DMS79 treated with DMSO at 0.1 percent for 48 hours (cell line): ENCODE measurements at regions not wholly inside any gene's neighbourhood (a gene's known extent, or its start where the extent isn't known, plus 50 kb on each side); places are given as distances from the start of the nearest gene placed in this dataset.

Experiments
- DNase-seq: peaks from one replicate; lab custom pipeline; 2025; lab: John Stamatoyannopoulos, UW

- no peak for DNase-seq
Measured at GRCh38 chr4:22336822-22337221, 179.0 kb downstream of the ADGRA3 start.

DNA sequence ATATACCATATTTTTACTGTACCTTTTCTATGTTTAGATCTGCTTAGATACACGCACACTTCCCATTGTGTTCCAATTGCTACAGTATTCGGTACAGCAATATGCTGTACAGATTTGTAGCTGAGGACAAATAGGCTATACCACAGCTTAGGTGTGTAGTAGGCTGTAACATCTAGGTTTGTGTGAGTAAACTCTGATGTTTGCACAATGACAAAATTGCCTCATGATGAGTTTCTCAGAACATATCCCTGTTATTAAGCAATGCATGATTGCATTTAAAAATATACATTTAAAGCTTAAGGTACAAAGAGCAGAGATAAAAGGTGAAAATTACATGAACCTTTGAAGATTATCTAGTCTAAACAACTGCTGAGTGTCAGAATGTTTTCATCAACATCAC, 181.7 kb downstream of the ADGRA3 start:
- no peak for DNase-seq

DNA sequence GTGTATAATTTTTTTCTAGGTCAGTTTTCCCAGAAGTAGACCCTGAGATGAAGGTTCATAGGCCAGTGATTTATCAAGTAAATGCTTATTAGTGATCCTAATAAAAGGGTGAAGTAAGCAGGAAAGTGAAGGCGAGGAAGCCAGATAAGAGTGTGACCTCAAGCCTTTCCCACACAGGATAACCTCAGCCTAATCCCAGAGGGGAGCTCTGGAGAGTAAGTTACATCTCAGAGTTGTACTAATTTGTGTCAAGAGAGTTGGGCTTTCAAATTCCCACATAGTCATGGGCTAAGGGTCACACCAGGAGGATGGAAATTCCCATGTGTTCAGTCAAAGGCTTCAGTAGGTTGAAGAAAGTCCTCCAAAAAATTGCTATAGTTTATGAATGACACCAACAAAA, 191.4 kb downstream of the ADGRA3 start:
- no peak for DNase-seq

GRCh38 chr4:22323691-22324090, 192.2 kb downstream of the ADGRA3 start:
- no peak for DNase-seq

GRCh38 chr4:22322996-22323395, 192.9 kb downstream of the ADGRA3 start:
- no peak for DNase-seq

GRCh38 chr4:22315628-22316027, 200.2 kb downstream of the ADGRA3 start:
- DNase-seq = no peak

DNA sequence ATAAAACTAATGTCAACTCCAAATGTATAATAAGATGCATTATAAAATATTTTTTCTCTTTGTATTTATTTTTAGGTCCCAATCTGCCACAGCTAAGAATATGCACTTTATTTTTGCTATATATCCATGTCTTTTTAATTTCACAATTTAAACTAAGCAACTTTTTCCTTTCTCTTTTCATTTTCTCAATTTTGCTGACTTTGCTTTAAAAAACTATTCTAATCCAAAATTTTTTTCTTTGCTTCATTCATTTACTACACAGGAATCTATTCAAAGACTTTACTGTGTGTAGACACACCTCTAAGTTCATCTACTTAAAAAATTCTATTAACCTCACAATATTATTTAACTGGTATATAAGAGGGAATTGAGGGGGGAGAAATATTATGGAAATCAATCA, 201.9 kb downstream of the ADGRA3 start:
- no peak for DNase-seq

DNA sequence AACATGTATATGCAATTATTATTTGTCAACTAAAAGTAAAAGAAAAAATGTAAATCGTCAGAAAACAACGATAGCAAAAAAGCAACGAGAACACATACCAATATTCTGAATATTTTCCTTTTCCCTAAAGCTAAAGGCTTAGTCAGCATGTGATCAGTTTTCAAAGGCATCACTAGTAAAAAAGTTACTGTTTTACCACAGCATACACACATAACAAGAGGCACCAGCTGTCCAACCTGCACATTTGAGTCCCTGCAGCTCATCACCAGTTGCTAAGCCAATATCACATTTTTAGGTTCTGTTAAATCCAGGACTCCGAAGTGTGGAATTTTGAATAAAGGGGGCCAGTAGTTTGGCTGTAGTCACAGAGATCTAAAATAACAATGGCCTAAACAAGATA, 203.8 kb downstream of the ADGRA3 start:
- no peak for DNase-seq

- no peak for DNase-seq
Measured at GRCh38 chr4:22301253-22301652, 214.6 kb downstream of the ADGRA3 start.

DNA sequence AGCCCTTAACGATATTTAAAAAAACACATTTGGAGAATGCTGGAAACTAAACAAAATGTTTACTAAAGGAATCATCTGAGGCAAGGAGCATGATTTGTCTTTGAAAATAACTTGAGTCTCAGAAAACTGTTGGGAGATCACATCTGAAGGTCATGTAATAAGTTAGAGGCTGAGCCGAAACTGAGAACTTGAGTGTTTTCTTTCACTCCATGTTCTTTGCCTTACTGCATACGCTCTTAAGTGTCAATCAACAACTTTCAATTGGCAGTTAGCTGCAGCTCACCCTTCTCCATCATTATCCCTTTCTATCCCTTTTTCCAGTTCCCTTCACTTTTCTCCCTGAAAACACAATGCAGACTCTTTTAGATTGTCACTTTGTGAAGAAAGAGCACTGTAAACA, 216.2 kb downstream of the ADGRA3 start:
- DNase-seq = no peak

GRCh38 chr4:22287631-22288030, 228.2 kb downstream of the ADGRA3 start:
- DNase-seq = no peak

- no peak for DNase-seq
Measured at GRCh38 chr4:22268350-22269025, 247.4 kb downstream of the ADGRA3 start.

GRCh38 chr4:22264261-22264660, 251.6 kb downstream of the ADGRA3 start:
- DNase-seq = peak; percentile 49

GRCh38 chr4:22253431-22253830, 262.4 kb downstream of the ADGRA3 start:
- no peak for DNase-seq

GRCh38 chr4:22246847-22247246, 269.0 kb downstream of the ADGRA3 start:
- no peak for DNase-seq

- no peak for DNase-seq
Measured at GRCh38 chr4:22245294-22245693, 270.6 kb downstream of the ADGRA3 start.

DNA sequence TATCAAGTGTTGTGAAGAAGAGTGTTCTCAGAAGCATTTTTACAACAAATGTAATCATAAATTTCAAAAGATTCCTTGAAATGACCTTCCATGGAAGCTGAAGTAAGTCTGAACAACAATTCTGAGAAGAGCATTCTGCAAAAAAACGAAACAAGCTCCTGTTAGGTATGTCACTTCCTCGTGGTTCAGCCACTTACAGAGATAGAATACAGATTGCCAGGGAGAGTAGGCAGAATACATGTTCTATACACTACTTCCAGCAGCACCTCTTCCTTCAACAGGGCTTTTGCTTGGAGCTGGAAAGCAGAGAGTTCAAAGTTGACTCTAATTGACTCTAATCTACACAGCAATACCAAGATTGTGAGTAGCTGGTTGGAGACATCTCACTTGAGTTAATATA, 274.5 kb downstream of the ADGRA3 start:
- DNase-seq = no peak

- DNase-seq = no peak
Measured at GRCh38 chr4:22240814-22241213, 275.1 kb downstream of the ADGRA3 start.

- DNase-seq = no peak
Measured at GRCh38 chr4:22238742-22239141, 277.1 kb downstream of the ADGRA3 start.

- DNase-seq = no peak
Measured at GRCh38 chr4:22237846-22238494, 277.9 kb downstream of the ADGRA3 start.

GRCh38 chr4:22237155-22237751, 278.6 kb downstream of the ADGRA3 start:
- DNase-seq = no peak

GRCh38 chr4:22235698-22236097, 280.2 kb downstream of the ADGRA3 start:
- DNase-seq = no peak

DNA sequence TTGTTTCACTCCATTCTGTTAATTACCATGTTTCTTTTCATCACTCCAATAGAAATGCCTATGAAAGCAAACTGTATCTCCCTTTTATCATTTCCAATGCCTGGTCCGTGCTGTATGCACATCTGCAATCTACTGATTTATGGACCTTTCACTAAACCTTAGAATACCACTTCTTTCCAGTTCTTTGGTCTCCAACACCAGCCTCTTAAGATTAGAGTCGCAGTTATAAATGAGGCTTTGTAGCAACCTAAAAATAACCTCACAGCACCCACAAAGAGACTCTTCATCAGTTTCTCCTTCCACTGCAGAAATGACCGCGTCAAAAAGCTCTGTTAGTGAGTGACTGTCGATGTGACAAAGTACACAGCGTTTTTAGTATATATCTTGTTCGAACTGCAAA, 282.6 kb downstream of the ADGRA3 start:
- no peak for DNase-seq

GRCh38 chr4:22220965-22221364, 272.4 kb upstream of the KCNIP4 start:
- no peak for DNase-seq
